Esophagus squamous epithelium (tissue), 4 donors: ENCODE measurements at regions not wholly inside any gene's neighbourhood (a gene's known extent, or its start where the extent isn't known, plus 50 kb on each side); places are given as distances from the start of the nearest gene placed in this dataset.

ENCODE experiments used
- CTCF ChIP-seq, 6 experiments: fragments of 450-650 bp in 4 of 6; fragments of 200-600 bp in 2 of 6; sonication (generic) in 2 of 6; IDR thresholded peaks; one replicate each; pipeline ENCODE4 v1.5.1; 2016 to 2019; ENCODE audit warnings: antibody characterized with exemption in 6 of 6, mild to moderate bottlenecking in 4 of 6, moderate library complexity in 4 of 6
- POLR2A ChIP-seq, 4 donors: fragments of 450-650 bp; IDR thresholded peaks; one replicate each; pipeline ENCODE4 v1.6.1; 2017; ENCODE audit warnings: antibody characterized with exemption in 4 of 4, mild to moderate bottlenecking in 4 of 4, moderate library complexity in 3 of 4

GRCh38 chr18:39825485-39826150 lies 2129.4 kb upstream of the PIK3C3 start:
- TF ChIP-seq CTCF (IDR thresholded peaks at IDR 0.05) = no peak
- TF ChIP-seq POLR2A (IDR thresholded peaks at IDR 0.05) = no peak
